T follicular helper cell (primary cell): ENCODE measurements at regions not wholly inside any gene's neighbourhood (a gene's known extent, or its start where the extent isn't known, plus 50 kb on each side); places are given as distances from the start of the nearest gene placed in this dataset.

Source experiments
- DNase-seq: peaks from one replicate; pipeline ENCODE4 v3.0.0-alpha.2; 2020; ENCODE audit warnings: low read depth

DNA sequence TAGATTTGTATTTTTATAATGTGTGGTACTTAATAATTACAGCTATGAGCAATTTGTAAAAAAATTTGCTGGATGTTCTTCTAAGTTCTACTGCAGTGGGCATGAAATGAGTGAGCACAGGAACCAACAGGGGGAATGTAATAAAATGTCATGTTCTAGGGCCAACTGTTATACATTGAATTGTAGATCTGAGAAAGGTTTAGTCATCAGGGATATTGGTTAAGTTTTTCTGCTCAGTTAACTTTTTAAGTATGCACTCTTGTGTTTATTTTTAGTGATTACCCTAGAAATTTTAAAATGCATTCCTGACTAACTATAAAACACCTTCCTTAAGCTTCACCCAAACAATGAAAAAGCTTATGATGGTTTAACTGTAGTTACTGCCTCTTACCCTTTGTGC is 101.8 kb downstream of the CAND1 start:
- DNase-seq: no peak

DNA sequence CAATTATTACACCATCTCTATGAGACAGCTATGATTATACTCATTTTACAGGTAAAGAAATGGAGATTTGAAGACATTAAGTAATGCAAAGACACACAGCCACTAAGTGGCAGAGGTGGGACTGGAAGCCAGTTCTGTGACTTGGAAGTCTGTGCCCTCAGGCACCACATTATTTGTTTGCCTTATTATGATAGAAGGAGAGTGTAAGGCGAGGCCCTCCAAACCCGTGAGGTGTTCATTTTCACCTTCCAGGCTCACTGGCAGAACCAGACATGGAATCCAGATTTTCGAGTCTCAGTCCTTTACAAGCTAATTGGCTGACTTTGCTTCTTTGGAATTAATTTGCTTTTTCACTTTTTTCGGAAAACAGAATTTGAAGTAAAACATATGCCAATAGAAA is 107.9 kb downstream of the CAND1 start:
- DNase-seq: no peak

DNA sequence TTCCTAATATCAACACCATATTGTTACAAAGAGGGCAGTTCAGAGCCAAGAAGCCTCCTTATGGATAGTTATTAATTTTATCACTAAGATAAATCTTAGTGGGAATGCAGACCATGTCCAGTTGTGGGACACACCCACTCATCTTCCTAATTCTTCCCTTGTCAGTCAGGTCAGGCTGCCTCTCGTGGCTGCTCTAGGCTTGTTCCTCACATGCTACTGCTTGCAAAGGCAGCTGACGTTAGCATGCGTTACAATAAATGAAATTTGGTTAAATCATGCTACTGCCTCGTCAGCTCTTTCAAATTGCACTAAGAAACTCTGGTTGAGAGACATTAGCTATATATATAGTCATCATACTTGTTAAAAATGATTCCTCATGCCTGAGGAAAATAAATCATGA is 108.4 kb downstream of the CAND1 start:
- DNase-seq: no peak

DNA sequence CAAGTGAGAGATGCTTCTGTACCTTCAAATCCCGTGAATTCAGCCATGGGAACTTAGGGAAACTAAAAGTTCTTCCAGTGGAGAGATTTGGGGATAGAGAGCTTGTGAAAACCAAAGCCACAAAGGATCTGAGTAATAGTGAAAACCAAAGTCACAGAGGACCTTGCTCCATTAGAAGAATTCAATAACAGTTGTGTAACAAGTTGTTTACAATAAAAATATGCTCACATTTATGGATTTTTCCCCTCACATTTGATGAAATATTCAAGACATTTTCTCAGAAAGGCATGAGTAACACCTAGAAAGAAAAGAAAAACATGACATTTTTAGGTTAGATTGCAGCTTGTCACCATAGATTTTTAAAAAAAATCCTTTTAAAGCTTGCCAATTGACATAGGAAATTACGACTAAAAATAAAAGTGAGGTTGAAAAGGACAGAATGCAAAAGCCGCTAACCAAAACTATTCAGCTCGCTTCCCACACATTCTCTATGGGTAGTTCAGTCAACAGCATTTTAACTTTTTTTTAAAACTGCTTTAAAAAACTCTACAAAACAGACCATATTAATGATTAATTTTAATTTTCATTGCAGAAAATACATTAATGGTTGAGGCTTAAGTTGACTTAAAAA is 113.2 kb downstream of the CAND1 start:
- DNase-seq: no peak

DNA sequence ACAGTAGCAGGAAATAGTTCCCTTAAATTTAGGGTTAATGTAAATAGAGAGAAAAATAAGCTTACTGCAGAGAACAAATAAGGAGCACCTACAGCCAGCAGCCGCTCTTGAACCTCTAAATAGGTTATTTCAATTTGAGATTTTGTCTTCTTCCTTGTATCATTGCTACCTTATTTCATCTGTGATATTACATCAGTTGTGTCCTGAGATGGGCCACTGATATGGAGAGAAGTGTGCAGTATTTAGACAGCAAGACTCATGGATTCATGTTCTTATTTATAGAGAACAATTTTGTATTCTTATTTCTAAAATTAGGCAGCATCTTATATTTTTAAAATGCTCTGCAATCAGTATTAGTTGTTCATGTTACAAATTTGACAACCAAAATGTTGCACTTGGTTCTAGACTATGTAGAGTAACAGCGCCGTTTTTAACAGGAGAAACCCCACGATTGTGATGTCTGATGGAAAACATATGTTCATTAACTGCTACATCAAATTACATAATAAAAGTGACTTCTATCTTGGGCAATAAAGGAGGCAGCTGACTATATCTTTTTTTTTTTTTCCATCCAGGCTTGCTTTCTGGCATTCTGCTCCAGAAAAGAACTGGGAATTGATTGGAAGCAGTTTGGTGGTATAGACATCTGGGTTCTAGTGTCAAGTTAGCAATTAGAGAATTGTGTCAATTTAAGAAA is 117.9 kb downstream of the CAND1 start:
- no peak for DNase-seq

DNA sequence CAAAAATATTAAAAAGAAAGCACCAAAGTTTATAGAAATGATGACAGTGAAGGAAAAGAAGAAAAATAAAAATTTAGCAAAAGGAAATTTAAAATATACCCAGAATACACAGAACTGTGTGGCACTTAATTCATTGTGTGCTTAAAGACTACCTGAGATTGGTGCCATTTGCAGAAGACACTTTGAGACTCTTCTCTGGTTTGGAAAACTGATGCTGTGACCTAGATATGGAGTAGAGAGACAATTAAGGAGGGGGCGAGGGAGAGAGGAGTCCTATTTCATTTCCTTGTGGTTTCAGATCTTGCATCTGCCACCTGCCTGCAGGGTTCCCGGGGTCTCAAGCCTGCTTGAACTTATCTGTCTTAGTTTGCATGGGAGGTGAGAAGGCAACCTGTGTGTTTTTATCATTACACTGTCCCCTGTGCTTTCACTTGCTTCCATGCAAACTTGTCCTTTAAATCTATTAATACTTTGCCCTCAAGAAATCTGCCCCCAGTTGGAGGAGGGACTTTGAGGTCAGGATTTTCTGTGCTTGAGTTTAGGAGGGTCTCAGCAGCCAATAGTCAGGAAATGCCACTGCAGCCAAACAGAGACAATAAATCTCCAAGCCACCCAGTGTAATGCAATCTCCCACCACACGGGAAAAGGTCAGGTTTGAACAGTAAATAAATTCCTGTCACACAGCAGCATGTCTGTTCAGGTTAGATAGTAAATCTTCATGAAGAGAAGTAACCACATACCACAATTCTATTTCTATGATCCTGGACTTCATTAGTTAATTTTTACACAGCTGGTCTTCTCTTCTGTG is 119.4 kb downstream of the CAND1 start:
- DNase-seq: no peak

DNA sequence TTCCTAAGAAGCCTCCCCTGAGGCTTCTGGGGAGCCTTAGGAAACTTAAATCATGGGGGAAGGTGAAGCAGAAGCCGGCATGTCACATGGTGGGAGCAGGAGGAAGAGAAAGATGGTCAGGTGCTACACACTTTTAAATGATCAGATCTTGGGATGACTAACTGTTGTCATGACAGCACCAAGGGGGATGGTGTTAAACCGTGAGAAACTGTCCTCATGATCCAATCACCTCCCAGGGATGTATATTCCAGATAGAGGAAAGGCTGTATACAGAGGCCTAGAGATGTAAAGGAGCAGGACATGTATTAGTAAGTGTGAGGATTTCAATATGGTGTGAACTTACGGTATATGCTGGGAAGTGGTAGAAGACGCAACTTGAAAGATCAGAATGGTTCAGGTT is 121.1 kb downstream of the CAND1 start:
- DNase-seq: no peak

DNA sequence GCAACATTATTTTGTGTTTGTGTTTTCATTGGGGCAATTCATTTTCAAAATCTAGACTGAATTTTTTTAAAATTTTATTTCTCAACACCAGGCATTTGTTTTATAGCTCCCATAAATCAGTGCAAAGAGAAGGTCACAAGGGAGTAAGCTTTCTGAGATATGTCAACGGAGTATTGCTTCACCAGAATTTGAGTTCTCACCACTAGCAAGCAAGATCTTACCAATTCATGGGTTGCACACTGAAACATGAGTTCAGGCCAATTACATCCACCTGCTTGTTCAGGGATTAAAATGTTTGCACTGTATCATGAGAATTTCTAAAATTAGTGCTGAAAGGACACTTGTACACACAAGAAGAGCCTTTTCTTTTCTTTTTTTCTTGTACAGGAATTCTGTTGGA is 121.9 kb downstream of the CAND1 start:
- no peak for DNase-seq

DNA sequence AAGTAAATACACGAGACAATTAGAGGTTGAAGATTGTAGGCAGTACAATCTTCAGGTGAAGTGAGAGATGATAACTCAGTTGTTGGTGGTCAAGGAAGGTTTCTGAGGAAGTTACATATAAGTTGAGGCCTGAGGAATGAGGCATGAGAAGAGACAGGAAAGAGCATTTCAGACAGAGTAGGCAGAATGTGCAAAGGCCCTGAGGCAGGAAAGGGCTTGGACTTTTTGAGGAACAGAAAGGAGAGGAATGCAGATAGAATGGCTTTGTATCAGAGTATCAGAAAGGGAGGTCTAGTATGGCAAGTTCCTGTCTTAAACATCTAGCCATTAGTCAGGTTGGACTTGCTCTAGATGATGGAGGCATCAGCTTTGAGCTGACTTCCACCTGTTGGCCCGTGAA is 122.5 kb downstream of the CAND1 start:
- no peak for DNase-seq

DNA sequence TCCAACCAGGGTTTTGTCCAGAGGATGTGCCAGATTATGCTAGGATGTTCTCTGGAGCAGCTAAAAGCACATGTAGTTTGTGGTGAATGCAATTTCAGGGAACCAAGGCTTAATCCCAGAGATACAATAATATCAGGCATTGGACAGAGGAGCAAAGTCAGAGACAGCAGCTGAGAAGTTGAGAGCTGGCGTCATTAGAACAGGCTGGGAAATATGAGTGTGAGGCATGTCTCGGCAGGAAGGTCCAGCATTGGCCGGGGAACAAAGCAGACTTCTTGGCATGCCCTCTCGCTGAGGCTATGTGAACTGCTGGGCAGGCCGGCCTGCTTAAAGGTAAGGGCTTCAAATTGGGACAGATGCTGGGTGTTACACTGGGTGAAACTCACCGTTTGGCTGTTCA is 125.4 kb downstream of the CAND1 start:
- DNase-seq: no peak

DNA sequence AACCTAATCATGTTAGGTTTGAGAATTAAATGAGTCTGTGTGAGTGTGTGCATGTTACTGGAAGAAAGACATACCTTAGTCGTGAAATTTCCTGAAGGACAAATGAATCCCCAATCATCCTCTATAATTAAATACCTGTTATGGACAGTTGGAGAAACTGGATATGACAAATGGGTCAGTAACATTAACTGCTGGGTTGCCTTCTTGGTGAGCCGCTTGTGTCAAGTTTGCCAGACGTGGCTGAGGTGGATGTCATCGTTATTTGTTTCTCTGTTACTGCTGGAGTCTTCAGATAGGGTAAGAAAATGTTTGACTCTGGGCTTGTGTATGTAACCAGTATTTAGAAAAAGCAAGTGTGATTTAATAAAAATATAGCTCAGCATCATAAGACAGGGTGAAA is 131.6 kb downstream of the CAND1 start:
- DNase-seq: no peak

DNA sequence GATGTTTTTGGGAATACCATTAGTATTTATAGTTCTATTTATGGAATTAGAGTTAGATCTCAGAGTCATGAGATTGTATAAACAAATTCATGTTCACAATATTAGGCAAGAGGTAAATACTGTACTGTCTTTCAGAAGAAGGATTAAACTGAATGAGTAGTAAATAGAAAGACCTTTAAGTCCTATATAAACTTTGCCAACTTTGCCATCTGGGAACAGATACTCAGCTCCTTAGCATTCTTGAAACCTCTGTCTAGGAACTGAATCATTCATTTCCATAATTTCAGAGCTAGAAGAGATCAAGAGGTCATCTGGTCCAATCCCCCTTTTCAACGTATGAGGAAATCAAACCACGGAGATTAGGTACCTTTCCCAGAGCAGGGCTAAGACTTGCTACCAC is 141.1 kb downstream of the CAND1 start:
- DNase-seq: no peak

DNA sequence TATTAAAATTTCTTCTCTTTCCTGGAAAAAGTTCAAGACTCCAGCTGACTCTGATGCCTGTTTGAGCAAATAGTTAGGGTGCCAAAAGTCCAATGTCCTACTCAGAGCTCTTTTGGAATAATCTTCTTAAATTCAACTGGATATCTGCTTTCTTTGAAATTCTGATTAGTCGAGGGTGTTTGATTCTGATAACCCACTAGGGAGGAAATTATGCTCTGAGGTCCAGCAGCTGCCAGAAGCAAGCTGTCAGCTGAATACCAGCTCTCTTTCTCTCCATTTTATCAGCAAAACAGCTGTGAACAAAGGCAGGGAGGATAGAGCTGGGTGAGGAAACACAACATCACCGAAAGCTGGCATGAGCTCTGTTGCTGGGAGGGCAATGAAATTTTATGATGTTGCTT is 141.5 kb downstream of the CAND1 start:
- no peak for DNase-seq

DNA sequence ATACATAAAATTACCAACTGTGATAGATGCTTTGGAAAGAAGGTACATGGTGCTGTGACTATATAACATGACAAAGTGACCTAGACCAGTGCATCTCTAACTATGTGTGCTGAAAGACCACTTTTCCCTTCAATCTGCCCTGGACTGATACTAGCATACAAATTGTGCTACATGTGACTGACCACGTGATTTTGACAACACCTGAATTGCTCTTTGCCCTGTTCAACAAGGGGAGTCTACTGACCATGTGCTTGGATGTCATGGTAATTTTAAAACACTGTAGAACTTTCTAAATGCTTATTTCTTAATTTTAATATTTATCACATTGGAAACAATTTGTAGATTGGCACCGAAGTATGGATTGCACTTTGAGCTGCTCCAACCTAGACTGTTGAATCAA is 142.4 kb downstream of the CAND1 start:
- no peak for DNase-seq

DNA sequence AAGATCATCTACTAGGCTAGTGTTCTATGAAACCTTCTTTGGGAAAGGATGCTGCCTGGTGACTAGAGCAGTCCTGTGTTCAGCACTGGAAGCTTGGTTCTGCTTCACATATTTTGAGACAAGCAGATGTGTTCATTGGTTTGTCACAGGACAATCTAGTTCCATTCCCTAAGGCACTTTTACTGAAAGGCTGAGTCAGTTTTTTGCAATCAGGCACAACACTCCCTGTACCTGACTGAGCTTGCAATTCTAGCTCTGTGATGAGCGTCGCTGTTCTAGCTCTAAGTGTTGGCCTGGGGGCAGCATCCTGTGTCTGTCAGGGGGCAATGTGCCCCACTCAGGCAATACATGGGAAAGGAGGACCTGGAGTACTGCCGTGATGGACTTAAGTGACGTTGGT is 144.4 kb downstream of the CAND1 start:
- DNase-seq: no peak

DNA sequence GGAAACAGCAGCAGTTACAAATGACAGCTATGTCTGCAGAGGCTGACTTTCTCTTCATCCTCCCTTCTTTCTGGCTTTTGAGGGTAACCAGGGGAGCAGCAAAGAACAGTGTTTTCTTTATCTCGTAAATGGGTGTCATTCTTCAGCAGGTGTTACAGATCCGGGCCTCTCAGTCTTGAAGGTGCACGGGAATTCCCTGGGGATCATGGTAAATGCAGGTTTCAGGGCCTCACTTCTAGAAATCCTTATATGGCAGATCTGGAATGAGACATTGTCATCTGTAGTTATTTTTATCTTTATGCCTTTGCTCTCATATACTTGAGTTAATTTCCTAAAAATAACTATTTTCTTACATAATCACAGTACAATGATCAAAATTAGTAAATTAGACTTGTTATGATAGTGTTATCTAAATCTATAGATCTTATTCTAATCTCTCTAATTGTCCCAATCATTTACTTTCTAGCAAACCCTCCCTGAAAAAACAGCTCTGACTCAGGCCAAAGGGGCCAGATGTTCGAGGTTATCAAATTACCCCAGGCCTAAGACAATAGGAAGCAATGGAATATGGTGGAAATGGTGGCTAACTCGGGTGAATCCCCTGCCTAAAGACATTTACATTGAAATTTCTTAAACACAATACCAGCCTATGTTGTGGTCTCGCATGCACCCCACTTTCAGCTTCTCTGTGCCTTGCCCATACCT is 145.0 kb downstream of the CAND1 start:
- DNase-seq: no peak

DNA sequence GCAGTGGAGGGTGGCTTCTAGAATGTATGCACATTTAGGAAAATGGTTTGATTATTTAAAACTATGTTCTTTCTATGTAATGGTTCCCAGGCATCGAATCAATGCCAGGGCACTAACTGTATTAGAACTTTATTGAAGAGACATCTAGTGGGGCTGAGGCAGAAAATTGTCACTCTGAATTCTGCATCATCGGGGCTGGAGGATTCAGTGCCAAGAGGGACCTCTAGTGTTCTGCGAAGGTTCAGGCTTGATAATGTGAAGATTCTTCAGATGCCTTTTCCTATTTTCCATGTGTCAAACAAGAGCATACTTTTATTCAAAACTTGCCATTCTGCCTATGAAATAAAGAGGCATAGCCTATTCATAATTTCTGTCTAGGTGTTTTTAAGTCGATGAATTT is 146.3 kb downstream of the CAND1 start:
- DNase-seq: no peak

DNA sequence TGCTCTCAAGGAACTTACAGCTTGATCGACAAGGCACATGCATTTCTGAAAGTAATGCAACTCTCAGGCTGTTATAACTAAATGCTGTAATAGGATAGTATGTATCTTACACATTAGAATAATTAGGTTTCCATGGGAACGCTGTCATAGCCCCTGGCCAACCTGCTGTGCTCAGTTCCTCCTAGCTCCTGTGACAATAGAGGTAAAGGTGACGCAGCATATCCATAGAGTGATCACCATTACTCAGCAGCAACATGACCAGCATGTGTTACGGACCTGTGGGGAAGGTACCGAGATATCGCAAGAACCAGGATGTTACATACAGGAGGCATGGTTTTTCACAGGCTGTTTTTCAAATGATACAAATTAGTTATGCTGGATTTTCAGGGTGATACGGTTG is 150.7 kb downstream of the CAND1 start:
- no peak for DNase-seq

DNA sequence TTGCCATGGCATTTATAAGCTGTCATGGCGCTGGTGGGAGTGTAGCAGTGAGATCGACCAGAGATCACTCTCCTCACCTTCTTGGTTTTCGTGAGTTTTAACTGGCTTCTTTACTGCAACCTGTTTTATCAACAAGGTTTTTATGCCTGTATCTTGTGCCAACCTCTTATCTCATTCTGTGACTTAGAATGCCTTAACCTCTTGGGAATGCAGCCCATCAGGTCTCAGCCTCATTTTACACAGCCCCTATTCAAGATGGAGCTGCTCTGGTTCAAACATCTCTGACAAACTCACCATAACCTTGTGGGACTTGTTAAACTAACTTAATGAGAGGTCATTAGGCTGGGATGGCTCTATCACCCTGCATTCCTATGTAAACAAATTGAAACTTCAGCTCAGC is 151.3 kb downstream of the CAND1 start:
- DNase-seq: no peak

DNA sequence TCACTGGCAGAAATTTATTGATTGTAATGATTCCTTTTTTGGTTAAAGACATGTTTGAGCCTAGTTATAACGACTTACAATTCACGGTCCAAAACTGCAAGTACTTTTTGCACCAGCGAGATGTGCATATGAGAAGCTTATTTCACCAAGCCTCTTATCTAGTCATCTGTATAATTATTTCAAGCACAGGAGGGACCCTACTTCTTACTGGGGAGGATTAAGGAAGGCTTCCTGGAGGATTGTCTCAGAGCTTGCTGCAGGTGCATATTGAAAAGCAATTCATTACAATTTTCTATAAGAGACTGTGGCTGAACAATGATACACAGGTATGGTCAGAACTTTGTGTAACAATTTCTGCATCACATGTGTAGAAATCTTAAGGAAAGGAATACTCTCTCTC is 152.9 kb downstream of the CAND1 start:
- DNase-seq: no peak

DNA sequence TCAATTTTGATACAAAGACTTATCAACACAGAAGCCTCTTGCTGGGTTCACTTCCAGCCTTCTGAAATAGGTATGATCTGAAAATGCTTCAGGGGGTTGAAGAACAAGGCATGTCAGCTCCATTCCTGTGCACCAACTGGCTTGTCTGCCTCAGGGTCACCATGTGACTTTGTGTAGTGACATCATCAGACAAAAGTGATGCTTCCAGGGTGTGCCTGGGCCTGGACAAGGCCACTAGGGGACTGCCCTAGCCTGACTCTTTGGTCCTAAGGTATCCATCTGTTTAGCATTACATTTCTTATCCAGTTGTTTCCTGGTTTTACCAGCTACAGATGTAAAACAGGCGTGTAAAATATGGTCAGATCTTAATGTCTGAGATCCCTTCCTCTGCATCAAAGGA is 155.6 kb downstream of the CAND1 start:
- DNase-seq: no peak

DNA sequence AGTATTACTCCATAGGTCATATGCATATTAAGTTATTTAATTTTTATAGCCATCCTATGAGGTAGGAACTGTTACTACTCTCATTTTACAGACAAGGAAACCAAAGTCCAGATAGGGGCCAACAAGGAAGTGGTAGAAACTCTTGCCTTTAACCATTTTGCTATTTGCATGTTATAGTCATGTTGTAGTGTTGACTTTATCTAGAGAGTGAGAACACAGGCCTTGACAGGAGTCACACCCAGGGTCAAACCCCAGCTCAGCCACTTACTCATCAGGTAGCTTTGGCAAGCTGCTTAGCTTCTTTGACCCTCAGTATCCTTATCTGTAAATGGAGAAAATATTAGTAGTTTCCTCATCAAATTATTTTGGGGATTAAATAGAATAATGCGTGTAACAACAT is 156.2 kb downstream of the CAND1 start:
- no peak for DNase-seq

DNA sequence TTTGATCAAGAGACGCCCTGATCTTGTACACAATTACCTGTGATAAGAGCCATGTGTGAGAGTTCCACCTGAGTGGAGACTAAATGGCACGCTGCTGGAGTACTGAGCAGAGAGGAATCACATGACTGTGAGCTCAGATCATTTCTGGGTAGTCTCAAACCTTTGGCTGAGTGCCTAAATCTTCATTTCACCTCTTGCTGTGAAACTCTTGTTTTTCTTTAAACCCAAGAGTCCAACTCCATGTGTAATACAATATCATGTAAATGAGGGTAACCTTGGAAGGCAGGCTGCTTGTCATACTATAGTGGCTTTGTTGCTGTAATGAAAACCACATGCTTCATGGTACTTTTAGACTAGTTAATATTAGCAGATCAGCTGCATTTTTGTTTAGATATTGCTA is 156.9 kb downstream of the CAND1 start:
- no peak for DNase-seq
